ENCODE measurements at regions not wholly inside any gene's neighbourhood (a gene's known extent, or its start where the extent isn't known, plus 50 kb on each side); places are given as distances from the start of the nearest gene placed in this dataset.

DNA sequence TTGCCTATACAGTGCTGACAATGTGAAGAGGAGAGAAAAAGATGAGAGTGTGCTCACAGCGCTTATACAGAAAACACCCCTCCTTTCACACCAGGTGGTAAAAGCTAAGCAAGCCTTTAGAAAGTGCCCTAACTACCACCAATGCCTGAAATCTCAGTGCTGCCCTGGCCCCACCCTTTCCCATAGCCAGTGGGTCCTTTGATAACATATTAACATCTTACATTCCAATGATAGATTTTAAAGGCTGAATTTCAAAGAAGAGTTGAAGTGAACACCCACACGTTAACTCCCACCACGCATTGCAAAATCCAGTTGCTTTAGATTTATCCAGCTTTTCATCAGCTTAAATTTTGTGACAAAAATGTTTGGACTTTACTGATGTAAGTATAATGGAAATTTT, 58.1 kb upstream of the SSX2IP start:
- no peaks in the 10 kb centered on the region for H3K27me3 Mint-ChIP-seq (ENCODE audit: low read depth)
- TF ChIP-seq, protein P1, sequence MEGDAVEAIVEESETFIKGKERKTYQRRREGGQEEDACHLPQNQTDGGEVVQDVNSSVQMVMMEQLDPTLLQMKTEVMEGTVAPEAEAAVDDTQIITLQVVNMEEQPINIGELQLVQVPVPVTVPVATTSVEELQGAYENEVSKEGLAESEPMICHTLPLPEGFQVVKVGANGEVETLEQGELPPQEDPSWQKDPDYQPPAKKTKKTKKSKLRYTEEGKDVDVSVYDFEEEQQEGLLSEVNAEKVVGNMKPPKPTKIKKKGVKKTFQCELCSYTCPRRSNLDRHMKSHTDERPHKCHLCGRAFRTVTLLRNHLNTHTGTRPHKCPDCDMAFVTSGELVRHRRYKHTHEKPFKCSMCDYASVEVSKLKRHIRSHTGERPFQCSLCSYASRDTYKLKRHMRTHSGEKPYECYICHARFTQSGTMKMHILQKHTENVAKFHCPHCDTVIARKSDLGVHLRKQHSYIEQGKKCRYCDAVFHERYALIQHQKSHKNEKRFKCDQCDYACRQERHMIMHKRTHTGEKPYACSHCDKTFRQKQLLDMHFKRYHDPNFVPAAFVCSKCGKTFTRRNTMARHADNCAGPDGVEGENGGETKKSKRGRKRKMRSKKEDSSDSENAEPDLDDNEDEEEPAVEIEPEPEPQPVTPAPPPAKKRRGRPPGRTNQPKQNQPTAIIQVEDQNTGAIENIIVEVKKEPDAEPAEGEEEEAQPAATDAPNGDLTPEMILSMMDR (IDR thresholded peaks at IDR 0.05; ENCODE audit: unreplicated experiment in 3 of 3): no peak
- H3K9me3 Mint-ChIP-seq: no peaks in the 10 kb centered on the region
- H3K4me3 Mint-ChIP-seq: no peak overlapping the region
- no peaks in the 10 kb centered on the region for H3K36me3 Mint-ChIP-seq (ENCODE audit: low read depth)
- H3K27ac Mint-ChIP-seq: no peak overlapping the region
- H3K4me1 Mint-ChIP-seq: peaks cover 2% of the 10 kb centered on the region

DNA sequence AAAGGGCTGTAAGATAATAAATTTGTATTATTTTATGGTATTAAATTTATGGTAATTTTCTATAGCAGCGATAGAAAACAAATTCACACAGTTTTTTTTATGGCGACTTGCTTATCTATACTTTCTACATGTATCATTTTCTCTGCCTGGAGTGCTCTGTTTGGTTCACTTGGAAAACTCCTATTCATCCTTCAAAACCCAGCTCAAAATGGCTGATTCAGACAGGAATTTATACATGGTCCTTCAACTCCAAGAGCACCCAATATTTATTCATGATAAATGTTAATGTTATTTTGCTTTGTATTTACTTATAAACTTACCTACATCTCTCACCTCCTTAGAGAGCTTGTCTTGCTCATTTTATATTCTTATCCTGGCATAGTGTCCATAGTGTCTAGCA, 55.6 kb upstream of the SSX2IP start:
- Mint-ChIP-seq H3K4me1 (no peaks in the 10 kb centered on the region), H3K27me3 (ENCODE audit: low read depth) (no peaks in the 10 kb centered on the region), H3K4me3 (no peak overlapping the region), H3K36me3 (ENCODE audit: low read depth) (no peaks in the 10 kb centered on the region), H3K27ac (no peak overlapping the region), H3K9me3 (peaks cover 3% of the 10 kb centered on the region)
- TF ChIP-seq, protein P1 (IDR thresholded peaks at IDR 0.05; ENCODE audit: unreplicated experiment in 3 of 3): no peak

DNA sequence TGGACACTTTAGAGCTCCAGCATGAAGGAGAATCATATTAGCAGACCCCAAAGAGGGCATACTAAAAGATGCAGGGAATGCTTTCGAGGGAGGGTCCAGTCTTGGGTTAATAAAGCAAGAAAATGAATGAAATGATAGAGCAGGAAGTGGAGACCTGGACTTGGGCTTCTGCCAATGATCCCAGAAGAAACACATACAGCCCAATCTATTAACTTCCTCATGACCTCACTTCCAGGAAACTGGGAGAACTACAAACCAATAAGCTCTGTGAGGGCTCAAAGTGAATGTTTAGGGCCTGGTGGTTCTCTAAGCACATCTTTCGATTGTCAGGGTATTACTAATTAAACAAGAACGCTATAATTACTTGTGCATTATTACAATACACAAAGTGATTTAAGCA, 53.6 kb upstream of the SSX2IP start:
- no peaks in the 10 kb centered on the region for H3K27me3 Mint-ChIP-seq (ENCODE audit: low read depth)
- no peak overlapping the region for H3K4me3 Mint-ChIP-seq
- no peak overlapping the region for H3K27ac Mint-ChIP-seq
- no peaks in the 10 kb centered on the region for H3K36me3 Mint-ChIP-seq (ENCODE audit: low read depth)
- TF ChIP-seq, protein P1 (IDR thresholded peaks at IDR 0.05; ENCODE audit: unreplicated experiment in 3 of 3): no peak
- peaks cover 3% of the 10 kb centered on the region for H3K9me3 Mint-ChIP-seq
- H3K4me1 Mint-ChIP-seq: no peaks in the 10 kb centered on the region

DNA sequence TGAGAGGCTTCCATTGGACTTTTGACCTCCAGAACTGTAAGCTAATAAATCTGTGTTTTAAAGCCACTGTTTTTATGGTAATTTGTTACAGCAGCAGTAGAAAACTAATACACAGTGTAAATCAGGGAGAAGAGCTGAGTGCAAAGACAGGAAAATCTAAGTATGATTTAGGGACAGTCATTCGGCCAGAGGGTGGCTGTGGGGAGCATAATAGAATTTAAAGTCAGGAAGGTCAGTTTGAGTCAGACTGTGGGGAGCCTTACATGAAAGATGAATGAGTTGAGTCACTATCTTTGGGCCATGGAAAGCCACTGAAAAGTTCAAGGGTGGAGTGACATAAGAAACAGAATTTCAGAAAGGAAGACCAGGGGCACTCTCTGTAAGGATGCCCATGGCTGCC, 52.4 kb upstream of the SSX2IP start:
- no peaks in the 10 kb centered on the region for H3K4me1 Mint-ChIP-seq
- no peak overlapping the region for H3K27ac Mint-ChIP-seq
- no peaks in the 10 kb centered on the region for H3K27me3 Mint-ChIP-seq (ENCODE audit: low read depth)
- no peak overlapping the region for H3K4me3 Mint-ChIP-seq
- peaks cover 3% of the 10 kb centered on the region for H3K9me3 Mint-ChIP-seq
- no peaks in the 10 kb centered on the region for H3K36me3 Mint-ChIP-seq (ENCODE audit: low read depth)
- TF ChIP-seq, protein P1 (IDR thresholded peaks at IDR 0.05; ENCODE audit: unreplicated experiment in 3 of 3): no peak

DNA sequence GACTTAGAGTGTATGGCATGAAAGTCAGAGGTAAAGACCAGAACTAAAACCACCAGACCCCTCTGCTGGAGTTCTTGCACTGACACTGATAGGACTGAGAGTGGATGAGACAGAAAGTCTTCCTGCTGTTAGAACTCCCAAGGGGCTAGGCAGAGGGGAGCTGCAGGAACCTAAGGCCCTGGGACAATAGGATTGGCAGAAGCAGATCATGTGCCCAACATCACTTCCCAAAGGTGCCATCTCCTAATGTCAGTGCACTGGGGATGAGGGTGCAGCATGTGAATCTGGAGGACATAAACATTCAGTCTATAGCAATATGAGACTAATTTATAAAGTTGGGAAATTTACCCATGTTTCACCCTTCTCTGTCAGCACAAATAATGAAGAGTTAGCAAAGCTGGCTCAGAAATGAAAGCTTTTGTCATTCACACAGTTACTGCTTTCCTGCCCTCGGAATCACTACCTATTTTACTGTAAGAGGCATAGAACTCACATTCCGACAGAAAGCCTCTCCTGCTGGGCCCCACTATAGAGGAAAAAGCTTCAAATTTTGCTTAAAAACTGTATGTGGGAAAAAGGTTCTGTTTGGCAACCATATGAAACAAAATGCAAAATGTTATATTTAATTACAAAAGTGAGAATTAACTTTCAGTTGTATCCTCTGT, 49.9 kb upstream of the SSX2IP start:
- no peaks in the 10 kb centered on the region for H3K27me3 Mint-ChIP-seq (ENCODE audit: low read depth)
- peaks cover 3% of the 10 kb centered on the region for H3K9me3 Mint-ChIP-seq
- H3K4me1 Mint-ChIP-seq: no peaks in the 10 kb centered on the region
- H3K27ac Mint-ChIP-seq: no peak overlapping the region
- TF ChIP-seq, protein P1 (IDR thresholded peaks at IDR 0.05; ENCODE audit: unreplicated experiment in 3 of 3): no peak
- H3K4me3 Mint-ChIP-seq: no peak overlapping the region
- no peaks in the 10 kb centered on the region for H3K36me3 Mint-ChIP-seq (ENCODE audit: low read depth)
